ENCODE measurements at regions not wholly inside any gene's neighbourhood (a gene's known extent, or its start where the extent isn't known, plus 50 kb on each side); places are given as distances from the start of the nearest gene placed in this dataset.

- no peak for DNase-seq (ENCODE audit: extremely low spot score)
- Histone ChIP-seq H3K27me3 (no peaks in the 10 kb centered on the region), H3K9me3 (no peaks in the 10 kb centered on the region), H3K36me3 (no peaks in the 10 kb centered on the region), H3K27ac (replicated peaks in 1 of 4) (no peak overlapping the region), H3K4me3 (no peak overlapping the region), H3K4me1 (no peaks in the 10 kb centered on the region)
- no peak for TF ChIP-seq CTCF (IDR thresholded peaks at IDR 0.05)
- TF ChIP-seq EP300 (IDR thresholded peaks at IDR 0.05) = no peak
- no peak for TF ChIP-seq POLR2AphosphoS5 (IDR thresholded peaks at IDR 0.05)
- no peak for TF ChIP-seq POLR2A (IDR thresholded peaks at IDR 0.05; ENCODE audit: low read depth)
- intact Hi-C loops (cut with DNase I) = no loop called here
- 5% methylated on average over 1 of the region's 1 CpG for WGBS
Observed at GRCh38 chr1:101697072-101697471, 299.7 kb downstream of the OLFM3 start.

- H3K27ac ChIP-seq (replicated peaks in 1 of 4) = no peak overlapping the region
- TF ChIP-seq CTCF (IDR thresholded peaks at IDR 0.05) (no peak), POLR2AphosphoS5 (IDR thresholded peaks at IDR 0.05) (no peak), EP300 (IDR thresholded peaks at IDR 0.05) (no peak), POLR2A (IDR thresholded peaks at IDR 0.05; ENCODE audit: low read depth) (no peak)
- H3K9me3 ChIP-seq = no peaks in the 10 kb centered on the region
- no peaks in the 10 kb centered on the region for H3K27me3 ChIP-seq
- no peaks in the 10 kb centered on the region for H3K36me3 ChIP-seq
- no peak for DNase-seq (ENCODE audit: extremely low spot score)
- H3K4me1 ChIP-seq = no peaks in the 10 kb centered on the region
- intact Hi-C loops (cut with DNase I) = no loop called here
- WGBS = 95% methylated on average over 1 of the region's 1 CpG
- H3K4me3 ChIP-seq = no peak overlapping the region
Observed at GRCh38 chr1:101698681-101699080, 298.0 kb downstream of the OLFM3 start.

GRCh38 chr1:101704895-101705294, 291.8 kb downstream of the OLFM3 start:
- H3K4me3 ChIP-seq = no peak overlapping the region
- no peak overlapping the region for H3K27ac ChIP-seq (replicated peaks in 1 of 4)
- H3K4me1 ChIP-seq = no peaks in the 10 kb centered on the region
- H3K36me3 ChIP-seq = no peaks in the 10 kb centered on the region
- DNase-seq (ENCODE audit: extremely low spot score) = no peak
- H3K27me3 ChIP-seq = no peaks in the 10 kb centered on the region
- H3K9me3 ChIP-seq = no peaks in the 10 kb centered on the region
- no peak for TF ChIP-seq POLR2AphosphoS5 (IDR thresholded peaks at IDR 0.05)
- intact Hi-C loops (cut with DNase I) = no loop called here

GRCh38 chr1:101706366-101706765, 290.4 kb downstream of the OLFM3 start:
- Histone ChIP-seq H3K9me3 (no peaks in the 10 kb centered on the region), H3K27ac (replicated peaks in 1 of 4) (no peak overlapping the region), H3K4me1 (no peaks in the 10 kb centered on the region), H3K27me3 (no peaks in the 10 kb centered on the region), H3K4me3 (no peak overlapping the region), H3K36me3 (no peaks in the 10 kb centered on the region)
- no peak for DNase-seq (ENCODE audit: extremely low spot score)
- intact Hi-C loops (cut with DNase I) = no loop called here
- TF ChIP-seq EP300 (IDR thresholded peaks at IDR 0.05) (no peak), CTCF (IDR thresholded peaks at IDR 0.05) (no peak), POLR2AphosphoS5 (IDR thresholded peaks at IDR 0.05) (no peak), POLR2A (IDR thresholded peaks at IDR 0.05; ENCODE audit: low read depth) (no peak)

- Histone ChIP-seq H3K27ac (replicated peaks in 1 of 4) (no peak overlapping the region), H3K4me1 (no peaks in the 10 kb centered on the region), H3K4me3 (no peak overlapping the region), H3K36me3 (no peaks in the 10 kb centered on the region), H3K27me3 (no peaks in the 10 kb centered on the region), H3K9me3 (no peaks in the 10 kb centered on the region)
- DNase-seq (ENCODE audit: extremely low spot score) = no peak
- intact Hi-C loops (cut with DNase I) = no loop called here
- TF ChIP-seq CTCF (IDR thresholded peaks at IDR 0.05) (no peak), EP300 (IDR thresholded peaks at IDR 0.05) (no peak), POLR2A (IDR thresholded peaks at IDR 0.05; ENCODE audit: low read depth) (no peak), POLR2AphosphoS5 (IDR thresholded peaks at IDR 0.05) (no peak)
Observed at GRCh38 chr1:101709721-101710120, 287.0 kb downstream of the OLFM3 start.
